Smooth muscle cell (in vitro differentiated cells): ENCODE measurements at regions not wholly inside any gene's neighbourhood (a gene's known extent, or its start where the extent isn't known, plus 50 kb on each side); places are given as distances from the start of the nearest gene placed in this dataset.

Source experiments
- DNase-seq: peaks from one replicate; lab custom pipeline; 2025; ENCODE audit not compliant: unreplicated experiment; lab: John Stamatoyannopoulos, UW
- H2AFZ ChIP-seq: fragments of 200-600 bp; sonication (generic); 2 replicates; pipeline ENCODE4 v1.6.0; 2016; ENCODE audit warnings: antibody characterized with exemption, low read depth, mild to moderate bottlenecking
- H3F3A ChIP-seq: fragments of 200-600 bp; sonication (generic); 2 replicates; pipeline ENCODE4 v1.6.0; 2017; ENCODE audit warnings: antibody characterized with exemption, low read depth
- H3K27ac ChIP-seq: fragments of 200-600 bp; sonication (generic); 2 replicates; pipeline ENCODE4 v1.5.1; 2016; ENCODE audit warnings: low read depth, mild to moderate bottlenecking
- H3K27me3 ChIP-seq: fragments of 200-600 bp; sonication (generic); 2 replicates; pipeline ENCODE4 v1.6.1; 2016; ENCODE audit warnings: low read depth, mild to moderate bottlenecking
- H3K36me3 ChIP-seq: fragments of 200-600 bp; sonication (generic); 2 replicates; pipeline ENCODE4 v1.5.1; 2016; ENCODE audit warnings: low read depth
- H3K4me1 ChIP-seq: fragments of 200-600 bp; sonication (generic); 2 replicates; pipeline ENCODE4 v1.5.1; 2016; ENCODE audit warnings: low read depth
- H3K4me2 ChIP-seq: fragments of 200-600 bp; sonication (generic); 2 replicates; pipeline ENCODE4 v1.6.0; 2016; ENCODE audit warnings: mild to moderate bottlenecking
- H3K4me3 ChIP-seq: fragments of 200-600 bp; sonication (generic); 2 replicates; pipeline ENCODE4 v1.5.1; 2016; ENCODE audit warnings: mild to moderate bottlenecking
- H3K79me2 ChIP-seq: fragments of 200-600 bp; sonication (generic); 2 replicates; pipeline ENCODE4 v1.6.0; 2016; ENCODE audit warnings: low read depth, mild to moderate bottlenecking
- H3K9ac ChIP-seq: fragments of 200-600 bp; sonication (generic); 2 replicates; pipeline ENCODE4 v1.6.0; 2016; ENCODE audit warnings: low read depth
- H3K9me3 ChIP-seq: fragments of 200-600 bp; sonication (generic); replicated peaks from 2 replicates; pipeline ENCODE4 v1.5.1; 2016; ENCODE audit warnings: low read depth
- H4K20me1 ChIP-seq: fragments of 200-600 bp; sonication (generic); 2 replicates; pipeline ENCODE4 v1.6.0; 2016; ENCODE audit warnings: low read depth
- WGBS: methylation state at CpG from one replicate; pipeline ENCODE4 v1.1.7; 2016; ENCODE audit warnings: low lambda C conversion rate; 5-methylcytosine and 5-hydroxymethylcytosine counted together
- TF ChIP-seq, protein P1 (sequence below): fragments of 200-600 bp; sonication (generic); IDR thresholded peaks from 2 replicates; pipeline ENCODE4 v1.5.1; 2017; ENCODE audit warnings: borderline replicate concordance, mild to moderate bottlenecking, antibody characterized with exemption; ENCODE audit not compliant: insufficient read depth, poor library complexity, severe bottlenecking

DNA sequence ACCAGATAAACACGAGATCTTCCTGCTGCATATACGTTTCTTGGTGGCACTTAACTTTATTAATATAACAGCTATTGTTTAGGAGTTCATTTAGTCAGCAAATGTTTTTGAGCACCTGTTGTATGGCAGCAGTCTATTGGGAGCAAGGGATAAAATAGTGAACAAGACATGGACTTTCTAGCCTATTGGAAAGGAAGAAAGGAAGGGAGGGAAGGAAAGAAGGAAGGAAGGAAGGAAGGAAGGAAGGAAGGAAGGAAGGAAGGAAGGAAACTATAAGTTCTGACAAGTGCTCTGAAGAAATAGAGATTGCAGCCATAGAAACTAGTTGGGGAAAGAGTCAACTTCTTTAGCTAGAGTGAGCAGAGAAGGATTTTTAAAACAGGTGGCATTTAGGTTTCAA, 149.1 kb upstream of the STARD13 start:
- WGBS = 76% methylated on average over 2 of the region's 2 CpGs
- Histone ChIP-seq H3K27me3 (no peaks in the 10 kb centered on the region), H3K79me2 (no peaks in the 10 kb centered on the region), H3K36me3 (no peaks in the 10 kb centered on the region), H3K27ac (no peak overlapping the region), H3K4me1 (no peaks in the 10 kb centered on the region), H2AFZ (no peak overlapping the region), H3K4me3 (no peak overlapping the region), H3K9me3 (no peaks in the 10 kb centered on the region), H3K9ac (no peak overlapping the region), H3K4me2 (no peak overlapping the region), H4K20me1 (no peaks in the 10 kb centered on the region), H3F3A (no peaks in the 10 kb centered on the region)
- TF ChIP-seq, protein P1, sequence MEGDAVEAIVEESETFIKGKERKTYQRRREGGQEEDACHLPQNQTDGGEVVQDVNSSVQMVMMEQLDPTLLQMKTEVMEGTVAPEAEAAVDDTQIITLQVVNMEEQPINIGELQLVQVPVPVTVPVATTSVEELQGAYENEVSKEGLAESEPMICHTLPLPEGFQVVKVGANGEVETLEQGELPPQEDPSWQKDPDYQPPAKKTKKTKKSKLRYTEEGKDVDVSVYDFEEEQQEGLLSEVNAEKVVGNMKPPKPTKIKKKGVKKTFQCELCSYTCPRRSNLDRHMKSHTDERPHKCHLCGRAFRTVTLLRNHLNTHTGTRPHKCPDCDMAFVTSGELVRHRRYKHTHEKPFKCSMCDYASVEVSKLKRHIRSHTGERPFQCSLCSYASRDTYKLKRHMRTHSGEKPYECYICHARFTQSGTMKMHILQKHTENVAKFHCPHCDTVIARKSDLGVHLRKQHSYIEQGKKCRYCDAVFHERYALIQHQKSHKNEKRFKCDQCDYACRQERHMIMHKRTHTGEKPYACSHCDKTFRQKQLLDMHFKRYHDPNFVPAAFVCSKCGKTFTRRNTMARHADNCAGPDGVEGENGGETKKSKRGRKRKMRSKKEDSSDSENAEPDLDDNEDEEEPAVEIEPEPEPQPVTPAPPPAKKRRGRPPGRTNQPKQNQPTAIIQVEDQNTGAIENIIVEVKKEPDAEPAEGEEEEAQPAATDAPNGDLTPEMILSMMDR = no peak
- DNase-seq = no peak

DNA sequence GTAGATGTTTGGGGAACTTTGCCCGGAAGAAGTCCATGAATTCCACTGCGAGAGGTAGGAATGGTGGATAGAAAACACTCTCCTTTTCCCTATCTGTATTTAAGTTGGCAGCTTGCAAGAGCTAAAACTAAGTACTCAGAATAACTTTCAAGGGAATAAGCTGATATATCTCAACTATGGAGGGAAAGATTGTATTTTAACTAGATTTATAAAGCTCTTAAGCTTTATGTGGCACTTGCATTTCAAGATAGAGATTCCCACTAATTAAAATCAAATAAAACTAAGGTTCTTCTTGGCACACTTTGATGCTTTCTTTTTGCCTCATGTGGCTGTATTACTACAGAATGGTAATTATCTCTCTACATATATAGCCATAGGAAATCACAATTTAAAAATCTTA, 149.7 kb upstream of the STARD13 start:
- no peak for DNase-seq
- no peak overlapping the region for H3K4me3 ChIP-seq
- WGBS = 98% methylated on average over 2 of the region's 2 CpGs
- TF ChIP-seq, protein P1 = no peak
- H3K36me3 ChIP-seq = no peaks in the 10 kb centered on the region
- H3K4me1 ChIP-seq = no peaks in the 10 kb centered on the region
- no peak overlapping the region for H3K27ac ChIP-seq
- H3K9me3 ChIP-seq = no peaks in the 10 kb centered on the region
- H3K27me3 ChIP-seq = no peaks in the 10 kb centered on the region
- H4K20me1 ChIP-seq = no peaks in the 10 kb centered on the region
- no peaks in the 10 kb centered on the region for H3K79me2 ChIP-seq
- H2AFZ ChIP-seq = no peak overlapping the region
- no peak overlapping the region for H3K4me2 ChIP-seq
- H3K9ac ChIP-seq = no peak overlapping the region
- H3F3A ChIP-seq = no peaks in the 10 kb centered on the region

DNA sequence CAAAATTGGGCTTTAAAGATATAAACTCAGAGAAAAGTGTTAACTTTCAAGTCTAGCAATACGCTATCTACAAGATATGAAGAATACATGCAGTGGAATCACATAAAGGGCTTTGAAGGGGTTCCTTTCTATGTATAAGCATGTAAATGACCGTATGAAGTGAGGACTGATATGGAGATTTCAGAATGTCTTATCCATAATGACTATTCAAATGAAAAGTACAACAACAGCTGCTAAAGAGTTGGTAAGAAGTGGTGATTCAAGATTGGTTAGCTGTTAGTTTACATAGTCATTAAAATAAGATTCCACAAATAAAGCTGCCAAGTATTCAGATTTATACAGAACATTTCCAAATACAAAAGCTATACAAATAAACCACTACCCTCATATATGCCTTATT, 153.4 kb upstream of the STARD13 start:
- H3K4me1 ChIP-seq = no peaks in the 10 kb centered on the region
- no peaks in the 10 kb centered on the region for H3K79me2 ChIP-seq
- TF ChIP-seq, protein P1 = no peak
- H3K36me3 ChIP-seq = no peaks in the 10 kb centered on the region
- no peak for DNase-seq
- no peak overlapping the region for H3K4me3 ChIP-seq
- 92% methylated on average over 2 of the region's 2 CpGs for WGBS
- H3K27ac ChIP-seq = no peak overlapping the region
- H3K27me3 ChIP-seq = no peaks in the 10 kb centered on the region
- no peak overlapping the region for H3K4me2 ChIP-seq
- no peaks in the 10 kb centered on the region for H4K20me1 ChIP-seq
- H2AFZ ChIP-seq = no peak overlapping the region
- H3K9ac ChIP-seq = no peak overlapping the region
- no peaks in the 10 kb centered on the region for H3F3A ChIP-seq
- H3K9me3 ChIP-seq = no peaks in the 10 kb centered on the region

DNA sequence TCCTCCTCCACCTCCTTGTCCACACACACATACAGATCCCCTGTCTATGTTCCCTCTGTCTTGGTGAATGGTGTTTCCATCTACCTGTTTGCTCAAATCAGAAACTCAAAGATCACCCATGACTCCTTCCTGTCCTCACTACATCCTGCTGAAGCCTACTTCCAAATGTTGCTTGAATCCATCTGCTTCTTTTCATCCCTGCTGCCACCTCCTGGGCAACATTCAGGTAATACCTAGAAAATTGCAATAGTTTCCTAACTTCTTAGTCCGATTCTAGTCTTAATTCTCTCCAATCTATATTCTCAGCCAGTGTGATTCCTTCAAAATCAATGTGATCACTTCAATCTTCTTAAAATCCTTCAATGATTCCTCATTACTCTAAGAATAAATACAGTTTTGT, 155.5 kb upstream of the STARD13 start:
- 81% methylated on average over 1 of the region's 1 CpG for WGBS

More for the DNA sequence above, 155.5 kb upstream of the STARD13 start:
- no peak overlapping the region for H3K9ac ChIP-seq
- TF ChIP-seq, protein P1 = peak; percentile 14
- H3K4me3 ChIP-seq = no peak overlapping the region
- no peaks in the 10 kb centered on the region for H4K20me1 ChIP-seq
- peak overlapping the region; percentile 26 for H2AFZ ChIP-seq
- no peaks in the 10 kb centered on the region for H3F3A ChIP-seq
- H3K27me3 ChIP-seq = no peaks in the 10 kb centered on the region
- H3K9me3 ChIP-seq = no peaks in the 10 kb centered on the region
- no peak for DNase-seq
- H3K4me2 ChIP-seq = no peak overlapping the region
- no peak overlapping the region for H3K27ac ChIP-seq
- no peaks in the 10 kb centered on the region for H3K36me3 ChIP-seq
- H3K4me1 ChIP-seq = no peaks in the 10 kb centered on the region
- H3K79me2 ChIP-seq = no peaks in the 10 kb centered on the region
